B cell (primary cell): ENCODE measurements at regions not wholly inside any gene's neighbourhood (a gene's known extent, or its start where the extent isn't known, plus 50 kb on each side); places are given as distances from the start of the nearest gene placed in this dataset.

Source experiments
- ATAC-seq: fragments of 200-7000 bp; cut with Tn5 transposase; one replicate; pipeline ENCODE4 v1.10.0; 2021; ENCODE audit warnings: low read depth, mild to moderate bottlenecking, moderate number of reproducible peaks, moderate library complexity
- CTCF ChIA-PET: fragments of 350-600 bp; sonication (Branson Sonifier 250); formaldehyde crosslinking; loops from one replicate; lab custom pipeline; 2021; ENCODE audit warnings: antibody characterized with exemption, inconsistent platforms; lab: Charles Lee
- POLR2A ChIA-PET: fragments of 350-600 bp; sonication (Branson Sonifier 250); formaldehyde crosslinking; loops from one replicate; lab custom pipeline; 2021; ENCODE audit warnings: antibody characterized with exemption; lab: Charles Lee
- DNase-seq: peaks from one replicate; pipeline ENCODE4 v3.0.0; 2013
- H2AFZ ChIP-seq: 2 replicates; pipeline ENCODE4 v1.6.1; 2012; ENCODE audit warnings: mild to moderate bottlenecking, low read depth, low read length; ENCODE audit not compliant: insufficient read depth, poor library complexity, severe bottlenecking
- H3K27ac ChIP-seq, 2 donors: 1 replicate in 1 of 2; 2 replicates in 1 of 2; pipeline ENCODE4 v1.5.1; 2012 to 2013; ENCODE audit warnings: low read length in 2 of 2, mild to moderate bottlenecking in 2 of 2, moderate library complexity in 1 of 2
- H3K27me3 ChIP-seq, 4 experiments: fragments of 200-600 bp in 1 of 4; sonication (generic) in 1 of 4; replicated peaks in 1 of 4; 1 replicate in 2 of 4; 2 replicates in 2 of 4; pipeline versions ENCODE4 v1.6.1 to v1.7.0; 2013 to 2016; ENCODE audit warnings: low read length in 3 of 4, mild to moderate bottlenecking in 2 of 4, mixed read lengths in 1 of 4, moderate library complexity in 1 of 4; ENCODE audit not compliant: insufficient read depth in 4 of 4, control insufficient read depth in 3 of 4; ENCODE audit errors: control extremely low read depth in 1 of 4
- H3K36me3 ChIP-seq, 2 experiments: replicated peaks in 1 of 2; 1 replicate in 1 of 2; 2 replicates in 1 of 2; pipeline versions ENCODE4 v1.6.1 to v1.7.1; 2013; ENCODE audit warnings: low read length in 1 of 2; ENCODE audit not compliant: insufficient read depth in 2 of 2, control insufficient read depth in 1 of 2; ENCODE audit errors: control extremely low read depth in 1 of 2, extremely low read depth in 1 of 2
- H3K4me1 ChIP-seq, 2 donors: fragments of 200-600 bp in 1 of 2; sonication (generic) in 1 of 2; 1 replicate in 1 of 2; 2 replicates in 1 of 2; pipeline versions ENCODE4 v1.5.1 to v1.6.1; 2013 to 2017; ENCODE audit warnings: low read length in 2 of 2; ENCODE audit not compliant: control insufficient read depth in 2 of 2, insufficient read depth in 2 of 2
- H3K4me2 ChIP-seq: replicated peaks from 2 replicates; pipeline ENCODE3; 2012; ENCODE audit warnings: mild to moderate bottlenecking, low read depth, low read length; ENCODE audit not compliant: poor library complexity, severe bottlenecking
- H3K4me3 ChIP-seq, 5 experiments: fragments of 200-600 bp in 1 of 5; sonication (generic) in 1 of 5; 1 replicate in 3 of 5; 2 replicates in 2 of 5; pipeline versions ENCODE4 v1.5.1 to v1.7.0; 2011 to 2016; ENCODE audit warnings: low read length in 4 of 5, mild to moderate bottlenecking in 4 of 5, low read depth in 2 of 5, control low read depth in 1 of 5, moderate library complexity in 1 of 5; ENCODE audit not compliant: insufficient read depth in 1 of 5; ENCODE audit errors: control extremely low read depth in 1 of 5, extremely low read depth in 1 of 5
- H3K79me2 ChIP-seq: fragments of 200-600 bp; sonication (generic); one replicate; pipeline ENCODE4 v1.6.0; 2016; ENCODE audit warnings: low read length; ENCODE audit not compliant: control insufficient read depth, insufficient read depth
- H3K9ac ChIP-seq: fragments of 200-600 bp; sonication (generic); 2 replicates; pipeline ENCODE4 v1.6.1; 2017; ENCODE audit warnings: mild to moderate bottlenecking, low read length, moderate library complexity
- H3K9me3 ChIP-seq, 3 donors: one replicate each; pipeline versions ENCODE4 v1.6.1 to v1.7.1; 2013; ENCODE audit warnings: low read length in 2 of 3; ENCODE audit not compliant: control insufficient read depth in 2 of 3, insufficient read depth in 1 of 3; ENCODE audit errors: control extremely low read depth in 1 of 3
- H4K20me1 ChIP-seq: 2 replicates; pipeline ENCODE4 v1.6.0; 2012; ENCODE audit warnings: mild to moderate bottlenecking, low read length; ENCODE audit not compliant: insufficient read depth, control insufficient read depth, poor library complexity, severe bottlenecking
- H3K27ac Mint-ChIP-seq: one replicate; pipeline ENCODE4 v1.8.0; 2021; ENCODE audit warnings: mixed read lengths
- H3K27me3 Mint-ChIP-seq: one replicate; pipeline ENCODE4 v1.8.0; 2021; ENCODE audit warnings: mixed read lengths
- H3K4me1 Mint-ChIP-seq: one replicate; pipeline ENCODE4 v1.8.0; 2021; ENCODE audit warnings: mixed read lengths
- H3K4me3 Mint-ChIP-seq: one replicate; pipeline ENCODE4 v1.8.0; 2021; ENCODE audit warnings: mixed read lengths
- H3K9me3 Mint-ChIP-seq: one replicate; pipeline ENCODE4 v1.8.0; 2022; ENCODE audit warnings: mixed read lengths; ENCODE audit not compliant: insufficient read depth
- CTCF ChIP-seq: fragments of 200-600 bp; IDR thresholded peaks from one replicate; pipeline ENCODE4 v1.8.0; 2022; ENCODE audit warnings: antibody characterized with exemption, mild to moderate bottlenecking
- EZH2 ChIP-seq: IDR thresholded peaks from 2 replicates; pipeline ENCODE4 v1.6.1; 2012; ENCODE audit warnings: borderline replicate concordance, low read depth, mild to moderate bottlenecking, moderate library complexity, low read length; ENCODE audit not compliant: insufficient read depth, poor library complexity, severe bottlenecking
- WGBS: methylation state at CpG from one replicate; pipeline ENCODE4 v1.1.5; 2013; ENCODE audit warnings: missing lambda C conversion rate; ENCODE audit not compliant: insufficient coverage; 5-methylcytosine and 5-hydroxymethylcytosine counted together
- intact Hi-C: fragments of 100-400 bp; cut with micrococcal nuclease; formaldehyde crosslinking; loops from one replicate; pipeline ENCODE4 v1.10.0; 2022

DNA sequence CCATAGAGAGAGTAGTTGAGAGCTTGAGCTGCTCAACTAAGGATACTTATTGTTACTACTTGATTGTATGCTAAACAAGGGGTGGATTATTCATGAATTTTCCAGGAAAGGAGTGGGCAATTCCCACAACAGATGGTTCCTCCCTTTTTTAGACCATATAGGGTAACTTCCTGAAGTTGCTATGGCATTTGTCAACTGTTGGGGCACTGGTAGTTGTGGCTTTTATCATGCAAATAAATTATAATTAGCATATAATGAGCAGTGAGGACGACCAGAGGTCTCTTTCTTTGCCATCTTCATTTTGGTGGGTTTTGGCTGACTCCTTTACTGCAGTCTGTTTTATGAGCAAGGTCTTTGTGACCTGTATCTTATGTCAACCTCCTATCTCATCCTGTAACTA, 1403.5 kb upstream of the PABPC4L start:
- no peaks in the 10 kb centered on the region for H3K27me3 ChIP-seq
- no peaks in the 10 kb centered on the region for H3K4me1 ChIP-seq
- no peak overlapping the region for H3K9ac ChIP-seq
- ChIA-PET CTCF (no interaction called here), POLR2A (no interaction called here)
- intact Hi-C loops = no loop called here
- no peaks in the 10 kb centered on the region for H3K27me3 Mint-ChIP-seq
- no CpG with 5 or more reads among the region's 1 CpG for WGBS
- H3K27ac Mint-ChIP-seq = no peak overlapping the region
- H3K4me3 Mint-ChIP-seq = no peak overlapping the region
- DNase-seq (no peak), ATAC-seq (no peak)
- peaks cover under 1% of the 10 kb centered on the region for H3K9me3 Mint-ChIP-seq
- no peak overlapping the region for H3K27ac ChIP-seq
- no peaks in the 10 kb centered on the region for H4K20me1 ChIP-seq
- no peak overlapping the region for H2AFZ ChIP-seq
- H3K36me3 ChIP-seq = no peaks in the 10 kb centered on the region
- no peak overlapping the region for H3K4me2 ChIP-seq
- no peak overlapping the region for H3K4me3 ChIP-seq
- no peaks in the 10 kb centered on the region for H3K4me1 Mint-ChIP-seq
- H3K9me3 ChIP-seq = no peaks in the 10 kb centered on the region
- TF ChIP-seq CTCF = no peak
- no peak for TF ChIP-seq EZH2
- no peaks in the 10 kb centered on the region for H3K79me2 ChIP-seq

GRCh38 chr4:135604531-135604930, 1402.9 kb upstream of the PABPC4L start:
- ATAC-seq (no peak), DNase-seq (no peak)
- WGBS = no CpG with 5 or more reads among the region's 1 CpG
- ChIA-PET POLR2A (no interaction called here), CTCF (no interaction called here)
- Mint-ChIP-seq H3K4me1 (no peaks in the 10 kb centered on the region), H3K9me3 (peaks cover 5% of the 10 kb centered on the region), H3K27ac (no peak overlapping the region), H3K27me3 (no peaks in the 10 kb centered on the region), H3K4me3 (no peak overlapping the region)
- no peaks in the 10 kb centered on the region for H3K36me3 ChIP-seq
- no peak overlapping the region for H3K9ac ChIP-seq
- H3K4me2 ChIP-seq = no peak overlapping the region
- H2AFZ ChIP-seq = no peak overlapping the region
- H3K27ac ChIP-seq = no peak overlapping the region
- no peak for TF ChIP-seq CTCF
- no peak for TF ChIP-seq EZH2
- no peak overlapping the region for H3K4me3 ChIP-seq
- intact Hi-C loops = no loop called here
- no peaks in the 10 kb centered on the region for H3K79me2 ChIP-seq
- H3K27me3 ChIP-seq = no peaks in the 10 kb centered on the region
- H3K9me3 ChIP-seq = no peaks in the 10 kb centered on the region
- H3K4me1 ChIP-seq = no peaks in the 10 kb centered on the region
- H4K20me1 ChIP-seq = no peaks in the 10 kb centered on the region
